Pancreas (tissue), 10 donors: ENCODE measurements at regions not wholly inside any gene's neighbourhood (a gene's known extent, or its start where the extent isn't known, plus 50 kb on each side); places are given as distances from the start of the nearest gene placed in this dataset.

Source experiments
- ATAC-seq, 4 donors: fragments of 200-7000 bp; cut with Tn5 transposase; one replicate each; pipeline versions ENCODE4 v1.8.0 to v1.9.1; 2020; ENCODE audit warnings: mild to moderate bottlenecking in 4 of 4, moderate library complexity in 4 of 4
- DNase-seq, 6 donors: peaks; one replicate each; pipeline ENCODE4 v3.0.0-alpha.2; 2020
- FAIRE-seq: peaks from 2 replicates; lab custom pipeline; 2012; peaks lifted over from hg19 to GRCh38; lab: Jason Lieb, UNC
- H3K27ac ChIP-seq, 4 donors: fragments of 200-600 bp; sonication (generic); 1 replicate in 3 of 4; 2 replicates in 1 of 4; pipeline versions ENCODE4 v1.5.0 to v1.8.0; 2020
- H3K27me3 ChIP-seq, 4 donors: fragments of 200-600 bp; one replicate each; pipeline ENCODE4 v1.8.0; 2021
- H3K36me3 ChIP-seq, 3 donors: fragments of 200-600 bp; sonication (generic) in 1 of 3; one replicate each; pipeline versions ENCODE4 v1.5.0 to v1.8.0; 2020 to 2021
- H3K4me1 ChIP-seq, 3 donors: fragments of 200-600 bp; one replicate each; pipeline ENCODE4 v1.8.0; 2021
- H3K4me3 ChIP-seq, 4 donors: fragments of 200-600 bp; sonication (generic) in 2 of 4; one replicate each; pipeline versions ENCODE4 v1.5.0 to v1.8.0; 2020 to 2021
- H3K9me3 ChIP-seq, 4 donors: fragments of 200-600 bp; one replicate each; pipeline ENCODE4 v1.8.0; 2021
- CTCF ChIP-seq, 4 donors: fragments of 200-600 bp; sonication (generic) in 3 of 4; IDR thresholded peaks; one replicate each; pipeline versions ENCODE4 v1.5.0 to v1.8.0; 2021; ENCODE audit warnings: antibody characterized with exemption in 4 of 4
- WGBS, 2 donors: extraction: QIAGEN DNeasy Blood & Tissue Kit; methylation state at CpG; one replicate each; pipeline ENCODE4 v1.1.7; 2013; 5-methylcytosine and 5-hydroxymethylcytosine counted together
- intact Hi-C, 3 donors: fragments of 100-400 bp; cut with DNase I; formaldehyde crosslinking; loops; one replicate each; pipeline versions ENCODE4 v1.11.1 to v1.14.2; 2022
- donor health status: healthy with polysubstance abuse.
- donor health status: DM: no; HTN: no; CAD: no; lungs with moderate emphysema.
- donor health status: DM: no; HTN: no; CAD: no.
- donor health status: control.
- donor health status: control.
- donor health status: Bipolar disorder and iron deficiency.
- donor health status: DM: yes; HTN: yes; CAD: no.
- donor health status: DM: no; HTN: no; CAD: no.
- donor health status: DM: no; HTN: no; CAD: no.
- donor health status: DM: yes; HTN: yes; CAD: no.

GRCh38 chr22:47914481-47915097 lies 1152.1 kb downstream of the TBC1D22A start:
- TF ChIP-seq CTCF (IDR thresholded peaks at IDR 0.05) = no peak
- 66 to 80% methylated on average over 15 of the region's 15 CpGs for WGBS, 2 donors
- Histone ChIP-seq H3K9me3 (no peaks in the 10 kb centered on the region), H3K4me1 (no peaks in the 10 kb centered on the region), H3K27me3 (no peaks in the 10 kb centered on the region), H3K4me3 (no peak overlapping the region), H3K27ac (no peak overlapping the region), H3K36me3 (no peaks in the 10 kb centered on the region)
- intact Hi-C loops = no loop called here
- ATAC-seq (no peak), DNase-seq (no peak), FAIRE-seq (no peak)

- no peak overlapping the region for H3K4me3 ChIP-seq
- no peak for DNase-seq
- TF ChIP-seq CTCF (IDR thresholded peaks at IDR 0.05) = no peak
Measured at GRCh38 chr22:47902646-47903180, 1140.3 kb downstream of the TBC1D22A start.

GRCh38 chr22:47901911-47902310 lies 1139.5 kb downstream of the TBC1D22A start:
- intact Hi-C loops = no loop called here
- Histone ChIP-seq H3K4me1 (no peaks in the 10 kb centered on the region), H3K27me3 (peaks cover 0 to 10% (median 1%) of the 10 kb centered on the region in 4 donors), H3K4me3 (no peak overlapping the region), H3K9me3 (no peaks in the 10 kb centered on the region), H3K36me3 (no peaks in the 10 kb centered on the region), H3K27ac (no peak overlapping the region)
- WGBS, 2 donors = 75 to 83% methylated on average over 6 of the region's 6 CpGs
- ATAC-seq = no peak
- DNase-seq = no peak
- no peak for TF ChIP-seq CTCF (IDR thresholded peaks at IDR 0.05)
- no peak for FAIRE-seq

More at GRCh38 chr22:47902646-47903180, 1140.3 kb downstream of the TBC1D22A start:
- Histone ChIP-seq H3K4me1 (no peaks in the 10 kb centered on the region), H3K27ac (no peak overlapping the region), H3K9me3 (no peaks in the 10 kb centered on the region), H3K27me3 (peaks cover 0 to 10% (median 1%) of the 10 kb centered on the region in 4 donors), H3K36me3 (no peaks in the 10 kb centered on the region)
- intact Hi-C loops = no loop called here
- ATAC-seq = no peak
- WGBS, 2 donors = 59 to 83% methylated on average over 9 of the region's 9 CpGs
- no peak for FAIRE-seq

- no peak overlapping the region for H3K4me3 ChIP-seq
- DNase-seq = no peak
- TF ChIP-seq CTCF (IDR thresholded peaks at IDR 0.05) = no peak
- intact Hi-C loops = no loop called here
- no peak overlapping the region for H3K27ac ChIP-seq
- no peak for ATAC-seq
- H3K27me3 ChIP-seq = peaks cover 0 to 5% (median 1%) of the 10 kb centered on the region in 4 donors
- WGBS, 2 donors = 63 to 71% methylated on average over 8 of the region's 8 CpGs
- no peaks in the 10 kb centered on the region for H3K9me3 ChIP-seq
- no peak for FAIRE-seq
- no peaks in the 10 kb centered on the region for H3K36me3 ChIP-seq
- no peaks in the 10 kb centered on the region for H3K4me1 ChIP-seq
Measured at GRCh38 chr22:47899894-47900293, 1137.4 kb downstream of the TBC1D22A start.

GRCh38 chr22:47898946-47899345 lies 1136.5 kb downstream of the TBC1D22A start:
- 35 to 51% methylated on average over 3 of the region's 3 CpGs for WGBS, 2 donors
- Histone ChIP-seq H3K4me1 (no peaks in the 10 kb centered on the region), H3K27ac (no peak overlapping the region), H3K4me3 (no peak overlapping the region), H3K27me3 (peaks cover 0 to 3% (median under 1%) of the 10 kb centered on the region in 4 donors), H3K36me3 (no peaks in the 10 kb centered on the region), H3K9me3 (no peaks in the 10 kb centered on the region)
- intact Hi-C loops = no loop called here
- FAIRE-seq (no peak), DNase-seq (no peak), ATAC-seq (no peak)
- TF ChIP-seq CTCF (IDR thresholded peaks at IDR 0.05) = no peak
